Ectodermal cell (in vitro differentiated cells): ENCODE measurements at regions not wholly inside any gene's neighbourhood (a gene's known extent, or its start where the extent isn't known, plus 50 kb on each side); places are given as distances from the start of the nearest gene placed in this dataset.

ENCODE experiments used
- H3K27ac ChIP-seq: 2 replicates; pipeline ENCODE4 v1.7.0; 2013; ENCODE audit warnings: mild to moderate bottlenecking, low read depth, low read length; ENCODE audit not compliant: insufficient read depth, poor library complexity, severe bottlenecking
- H3K27me3 ChIP-seq: 2 replicates; pipeline ENCODE4 v1.7.0; 2013; ENCODE audit warnings: mild to moderate bottlenecking, low read length; ENCODE audit not compliant: insufficient read depth, control insufficient read depth, poor library complexity, severe bottlenecking
- H3K36me3 ChIP-seq: one replicate; pipeline ENCODE4 v1.7.0; 2013; ENCODE audit warnings: low read length; ENCODE audit not compliant: control insufficient read depth, insufficient read depth
- H3K4me1 ChIP-seq: one replicate; pipeline ENCODE4 v1.7.0; 2013; ENCODE audit warnings: low read length; ENCODE audit not compliant: control insufficient read depth, insufficient read depth
- H3K4me3 ChIP-seq: 2 replicates; pipeline ENCODE4 v1.7.0; 2013; ENCODE audit warnings: low read depth, low read length, control low read depth; ENCODE audit not compliant: insufficient read depth
- H3K9me3 ChIP-seq: 2 replicates; pipeline ENCODE4 v1.7.0; 2013; ENCODE audit warnings: mild to moderate bottlenecking, low read length, moderate library complexity; ENCODE audit not compliant: control insufficient read depth
- WGBS, 2 experiments: methylation state at CpG; one replicate each; pipeline ENCODE4 v1.1.7; 2013; ENCODE audit warnings: missing lambda C conversion rate in 2 of 2; 5-methylcytosine and 5-hydroxymethylcytosine counted together

DNA sequence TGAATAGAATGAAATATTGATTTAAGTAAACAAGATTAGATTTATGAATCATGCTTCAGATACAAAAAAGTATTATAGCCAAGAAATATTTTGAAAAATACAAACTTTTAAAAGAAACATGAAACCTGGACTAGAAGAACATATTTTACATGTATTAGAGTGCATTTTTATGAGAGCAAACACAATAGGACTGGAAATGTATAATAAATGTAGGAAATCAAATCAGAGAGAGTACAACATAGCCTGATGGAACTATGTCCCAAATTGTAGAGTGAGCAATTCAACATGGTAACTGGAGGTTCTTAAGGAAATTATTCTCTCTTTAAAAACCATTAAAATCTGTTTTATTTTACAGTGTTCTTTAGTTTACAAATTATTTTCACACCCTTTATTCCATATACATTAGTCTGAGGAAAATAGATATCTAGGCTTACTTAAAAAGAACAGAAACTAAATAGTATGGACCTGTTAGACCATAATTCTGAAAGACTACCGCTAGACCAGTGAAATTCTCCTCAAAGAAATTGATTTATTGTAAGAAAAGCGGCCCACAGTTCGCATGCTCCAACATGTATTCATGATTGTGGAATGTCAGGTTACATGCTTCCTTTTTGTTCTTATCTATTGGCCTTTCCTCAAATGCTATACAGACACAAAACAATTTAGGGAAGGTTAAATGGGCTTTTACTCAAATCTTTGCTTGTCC lies 1526.5 kb upstream of the SLC10A2 start:
- Histone ChIP-seq H3K27ac (no peak overlapping the region), H3K9me3 (no peaks in the 10 kb centered on the region), H3K4me3 (no peak overlapping the region), H3K4me1 (no peaks in the 10 kb centered on the region), H3K27me3 (no peaks in the 10 kb centered on the region), H3K36me3 (no peaks in the 10 kb centered on the region)
- WGBS, 2 experiments: 91 to 96% methylated on average over 3 of the region's 3 CpGs

DNA sequence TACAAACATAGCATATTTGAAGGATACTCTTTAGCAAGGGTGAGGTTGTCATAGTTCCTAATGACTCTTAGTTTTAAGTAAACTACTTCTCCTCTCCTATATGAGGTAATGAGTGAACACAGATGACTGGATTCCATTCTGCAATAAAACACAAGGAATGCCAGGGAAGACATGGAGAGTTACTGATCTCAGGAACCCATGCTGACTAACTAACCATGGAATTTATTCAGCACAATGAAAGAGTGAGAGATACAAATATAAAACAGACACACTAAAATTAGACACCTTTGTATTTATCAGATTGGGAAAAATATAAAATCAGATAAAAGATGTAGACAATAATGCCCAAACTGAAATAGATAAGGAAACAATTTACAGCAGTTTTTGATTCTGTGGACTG lies 1525.9 kb upstream of the SLC10A2 start:
- no peaks in the 10 kb centered on the region for H3K27me3 ChIP-seq
- H3K27ac ChIP-seq: no peak overlapping the region
- no peaks in the 10 kb centered on the region for H3K9me3 ChIP-seq
- no peak overlapping the region for H3K4me3 ChIP-seq
- no peaks in the 10 kb centered on the region for H3K36me3 ChIP-seq
- no peaks in the 10 kb centered on the region for H3K4me1 ChIP-seq

DNA sequence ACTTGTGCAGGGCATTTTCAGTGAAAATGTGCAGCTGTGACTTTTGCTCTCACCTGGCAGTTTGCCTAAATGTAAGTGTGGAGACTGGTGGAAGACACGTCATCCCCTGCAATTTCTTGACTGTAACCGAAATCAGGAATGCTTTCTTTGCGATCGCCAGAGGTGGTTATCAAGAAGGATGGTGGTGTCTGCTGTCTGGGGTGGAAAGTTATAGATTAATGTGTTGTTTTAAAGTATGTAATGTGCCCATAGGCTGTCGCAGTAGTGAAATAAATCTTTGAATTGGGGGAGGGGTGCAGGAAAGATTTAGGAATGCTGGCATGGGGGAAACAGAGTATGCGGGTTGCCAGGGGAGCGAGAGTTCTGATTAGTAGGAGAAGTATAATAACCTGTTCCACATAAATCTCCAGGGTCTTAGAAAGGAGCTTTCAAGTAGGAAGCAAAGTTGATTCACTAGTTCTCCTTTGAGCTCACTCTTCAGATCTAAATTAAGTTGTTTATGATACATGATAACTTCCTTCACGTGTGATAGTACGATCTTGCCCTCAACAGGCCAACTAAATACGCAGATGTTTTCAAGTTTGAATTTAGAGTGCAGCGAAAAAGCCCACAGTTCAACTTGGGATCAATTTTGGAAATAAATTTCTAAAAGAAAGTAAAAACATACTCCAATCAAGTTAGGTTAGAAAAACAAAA lies 1520.0 kb upstream of the SLC10A2 start:
- no peaks in the 10 kb centered on the region for H3K4me1 ChIP-seq
- H3K36me3 ChIP-seq: no peaks in the 10 kb centered on the region
- H3K9me3 ChIP-seq: no peaks in the 10 kb centered on the region
- no peaks in the 10 kb centered on the region for H3K27me3 ChIP-seq
- no peak overlapping the region for H3K4me3 ChIP-seq
- WGBS, 2 experiments: 90 to 91% methylated on average over 11 of the region's 11 CpGs
- H3K27ac ChIP-seq: no peak overlapping the region

DNA sequence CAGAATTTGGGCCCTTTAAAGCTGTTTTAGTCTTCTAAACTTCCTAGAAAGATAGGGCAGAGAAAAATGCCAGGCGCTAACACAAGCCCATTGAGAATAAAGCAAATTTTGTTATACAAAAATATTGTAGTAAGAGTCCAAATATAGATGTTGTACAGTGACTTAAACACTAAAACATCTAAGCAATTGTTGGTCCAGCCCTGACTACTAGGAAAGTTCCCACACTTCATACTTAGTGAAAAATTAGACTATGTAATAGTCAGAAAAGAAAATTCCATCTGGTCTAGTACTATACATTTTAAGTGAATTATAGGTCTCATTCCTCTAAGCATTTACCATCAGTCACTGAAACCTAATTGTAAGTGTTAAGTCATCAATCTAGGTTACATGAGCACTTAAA lies 1518.3 kb upstream of the SLC10A2 start:
- H3K27me3 ChIP-seq: no peaks in the 10 kb centered on the region
- 100% methylated on average over 1 of the region's 1 CpG; no CpG with 5 or more reads in 1 of the 2 experiments for WGBS, 2 experiments
- H3K36me3 ChIP-seq: no peaks in the 10 kb centered on the region
- H3K4me1 ChIP-seq: no peaks in the 10 kb centered on the region
- no peak overlapping the region for H3K27ac ChIP-seq
- no peaks in the 10 kb centered on the region for H3K9me3 ChIP-seq
- no peak overlapping the region for H3K4me3 ChIP-seq

DNA sequence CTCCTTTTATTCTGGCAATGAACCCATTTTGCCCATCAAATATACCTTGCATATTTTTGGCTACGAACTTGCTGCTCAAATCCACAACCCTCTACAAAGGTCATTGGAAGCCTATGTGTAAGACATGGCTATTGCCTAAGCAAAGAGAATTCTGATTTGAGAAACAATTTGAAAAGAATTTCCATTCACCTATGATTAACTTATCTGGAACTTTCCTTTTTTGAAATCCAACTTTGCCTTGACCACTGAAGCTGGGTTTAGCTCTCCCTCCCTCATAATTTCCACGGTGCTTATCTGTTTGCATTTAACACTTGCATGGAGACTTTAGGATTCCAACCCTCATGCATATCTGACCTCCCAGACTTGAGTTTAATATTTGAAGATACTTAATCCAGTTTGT lies 1514.7 kb upstream of the SLC10A2 start:
- Histone ChIP-seq H3K4me1 (no peaks in the 10 kb centered on the region), H3K27ac (no peak overlapping the region), H3K27me3 (no peaks in the 10 kb centered on the region), H3K4me3 (no peak overlapping the region), H3K9me3 (no peaks in the 10 kb centered on the region), H3K36me3 (no peaks in the 10 kb centered on the region)
- 91 to 97% methylated on average over 2 of the region's 2 CpGs for WGBS, 2 experiments

DNA sequence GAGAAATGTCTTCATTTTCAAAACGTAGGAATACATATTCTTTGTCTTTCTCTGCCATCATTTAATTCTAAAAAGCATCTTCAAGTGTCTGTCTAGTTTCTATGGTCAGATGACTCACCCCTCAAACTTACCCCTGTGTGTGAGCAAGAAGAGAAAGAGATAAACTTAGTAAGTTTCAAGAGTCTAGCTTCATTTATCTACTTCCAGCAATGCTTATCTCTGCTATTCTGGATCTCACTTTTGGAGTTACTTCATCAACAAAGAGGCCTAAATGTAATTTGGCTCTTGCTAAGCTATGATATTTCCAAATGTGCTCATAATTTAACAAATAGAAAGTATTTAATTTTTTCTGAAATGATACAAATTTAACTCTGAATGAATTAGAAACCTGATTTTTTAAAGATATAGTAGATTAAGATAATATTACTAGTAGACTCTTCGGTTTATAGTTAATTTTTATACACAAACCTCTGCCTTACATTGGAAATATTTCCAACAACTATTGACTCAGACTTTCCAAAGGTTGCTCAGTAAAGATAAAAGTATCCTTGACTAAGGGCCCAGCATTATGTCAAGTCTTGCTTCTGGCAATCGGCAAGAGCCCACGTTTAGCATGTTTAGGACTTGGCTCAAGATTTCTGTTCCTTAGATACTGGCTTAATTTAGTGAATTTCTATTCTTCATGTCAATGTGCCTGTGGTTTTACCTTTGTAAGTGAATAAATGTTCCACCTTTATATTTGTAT lies 1511.0 kb upstream of the SLC10A2 start:
- WGBS, 2 experiments: 95 to 98% methylated on average over 3 to 4 of the region's 4 CpGs
- Histone ChIP-seq H3K9me3 (no peaks in the 10 kb centered on the region), H3K27ac (no peak overlapping the region), H3K4me1 (no peaks in the 10 kb centered on the region), H3K27me3 (no peaks in the 10 kb centered on the region), H3K4me3 (no peak overlapping the region), H3K36me3 (no peaks in the 10 kb centered on the region)

DNA sequence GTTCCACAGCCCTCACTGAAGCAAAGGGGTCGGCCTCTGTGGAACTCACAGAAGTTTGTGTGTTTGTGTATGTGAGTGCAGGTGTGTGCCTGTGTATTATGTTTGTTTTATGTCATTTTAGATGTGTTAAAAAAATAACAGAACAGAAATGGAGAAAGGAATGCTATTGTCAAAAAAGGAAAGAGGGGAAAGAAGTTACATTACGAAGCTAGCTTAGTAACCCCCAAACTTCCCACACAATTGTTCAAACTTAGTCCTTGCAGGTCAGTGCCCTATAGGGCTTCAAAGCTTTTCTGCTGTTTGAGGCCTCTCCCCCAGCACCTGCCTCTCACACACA lies 1505.6 kb upstream of the SLC10A2 start:
- Histone ChIP-seq H3K27me3 (no peaks in the 10 kb centered on the region), H3K27ac (no peak overlapping the region), H3K36me3 (no peaks in the 10 kb centered on the region), H3K4me3 (no peak overlapping the region), H3K9me3 (no peaks in the 10 kb centered on the region), H3K4me1 (no peaks in the 10 kb centered on the region)
- WGBS, 2 experiments: 74 to 85% methylated on average over 2 of the region's 2 CpGs

DNA sequence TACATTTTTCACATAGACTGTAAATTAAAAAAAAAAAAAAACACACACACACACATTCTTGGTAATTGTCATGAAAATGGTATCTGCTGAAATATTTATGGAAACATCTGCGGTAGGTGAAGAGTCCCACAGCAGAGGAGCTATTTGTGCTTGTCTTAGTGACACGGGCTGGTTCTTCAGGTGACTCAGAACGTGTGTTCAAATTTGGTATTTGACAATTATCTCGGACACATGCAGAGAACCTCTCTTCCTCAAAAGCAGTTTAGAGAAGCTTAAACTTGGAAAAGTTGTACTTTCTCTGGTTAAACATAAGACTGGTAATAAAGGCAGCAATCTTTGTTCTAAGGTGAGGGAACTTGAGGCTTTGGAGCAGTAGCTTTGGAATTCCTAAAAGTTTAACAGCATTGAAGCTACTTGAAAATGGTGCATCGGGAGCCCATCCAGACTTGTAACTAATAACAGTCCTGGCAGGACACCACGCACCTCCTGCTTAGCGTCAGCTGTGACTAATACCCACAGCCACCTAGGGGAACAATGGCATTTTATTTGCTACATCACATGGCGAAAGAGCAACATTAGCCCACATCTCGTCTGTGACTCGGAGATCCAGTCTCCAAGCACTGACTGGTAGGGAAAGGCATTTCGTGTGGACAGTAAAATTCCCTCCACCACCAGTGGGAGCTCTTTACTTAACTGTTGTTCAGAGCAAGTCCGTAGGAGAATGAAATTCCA lies 1505.1 kb upstream of the SLC10A2 start:
- no peaks in the 10 kb centered on the region for H3K36me3 ChIP-seq
- 61 to 62% methylated on average over 12 of the region's 12 CpGs for WGBS, 2 experiments
- no peak overlapping the region for H3K27ac ChIP-seq
- no peaks in the 10 kb centered on the region for H3K4me1 ChIP-seq
- H3K9me3 ChIP-seq: no peaks in the 10 kb centered on the region
- no peaks in the 10 kb centered on the region for H3K27me3 ChIP-seq
- H3K4me3 ChIP-seq: no peak overlapping the region

DNA sequence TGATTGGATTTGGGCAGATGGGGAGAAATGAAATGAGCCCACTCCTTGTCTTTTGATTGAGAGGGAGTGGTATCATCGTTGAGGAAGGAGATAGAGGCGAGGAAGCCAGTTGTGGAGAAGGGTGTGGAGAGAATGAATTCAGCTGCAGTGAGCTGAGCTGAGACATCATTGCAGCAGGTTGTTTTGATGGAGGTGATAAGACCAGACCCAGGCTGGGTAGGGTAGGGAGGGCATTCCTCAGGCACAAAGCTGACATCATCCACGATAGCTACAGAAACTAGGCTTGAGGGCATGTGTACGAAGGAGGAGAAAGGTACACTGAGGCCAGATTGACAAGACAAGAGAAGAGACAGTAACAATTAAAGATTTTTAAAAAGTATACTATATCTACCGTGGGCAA lies 1500.9 kb upstream of the SLC10A2 start:
- no peaks in the 10 kb centered on the region for H3K9me3 ChIP-seq
- no peaks in the 10 kb centered on the region for H3K36me3 ChIP-seq
- H3K27ac ChIP-seq: no peak overlapping the region
- no peak overlapping the region for H3K4me3 ChIP-seq
- 93 to 96% methylated on average over 4 to 5 of the region's 5 CpGs for WGBS, 2 experiments
- H3K27me3 ChIP-seq: no peaks in the 10 kb centered on the region
- no peaks in the 10 kb centered on the region for H3K4me1 ChIP-seq

DNA sequence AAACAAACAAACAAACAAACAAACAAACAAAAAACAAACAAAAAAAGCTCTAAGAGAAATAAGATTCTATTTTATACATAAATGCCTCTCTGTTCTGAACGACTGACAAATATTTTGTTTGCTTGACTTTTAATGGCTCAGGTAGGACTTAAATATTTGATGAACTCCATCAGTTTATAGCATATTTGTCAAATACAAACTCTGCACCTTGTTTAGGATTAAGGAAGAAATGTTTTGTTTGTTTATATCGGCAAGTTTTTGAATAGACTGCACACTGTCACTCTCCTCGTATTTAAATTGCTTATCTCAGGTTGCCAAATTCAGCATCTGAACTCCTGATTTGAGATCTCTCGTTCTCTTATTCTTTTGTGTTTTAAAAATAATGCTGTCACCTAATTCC lies 1499.7 kb upstream of the SLC10A2 start:
- no peaks in the 10 kb centered on the region for H3K4me1 ChIP-seq
- H3K36me3 ChIP-seq: no peaks in the 10 kb centered on the region
- no peak overlapping the region for H3K27ac ChIP-seq
- WGBS, 2 experiments: 87 to 97% methylated on average over 3 to 4 of the region's 4 CpGs
- H3K4me3 ChIP-seq: no peak overlapping the region
- H3K27me3 ChIP-seq: no peaks in the 10 kb centered on the region
- no peaks in the 10 kb centered on the region for H3K9me3 ChIP-seq
